Suprapubic skin (tissue), 3 donors: ENCODE measurements at regions not wholly inside any gene's neighbourhood (a gene's known extent, or its start where the extent isn't known, plus 50 kb on each side); places are given as distances from the start of the nearest gene placed in this dataset.

ENCODE experiments used
- EP300 ChIP-seq: sonication (generic); formaldehyde crosslinking; IDR thresholded peaks from one replicate; pipeline ENCODE4 v1.6.1; 2017; ENCODE audit warnings: antibody characterized with exemption
- POLR2A ChIP-seq, 2 donors: fragments of 450-650 bp; IDR thresholded peaks; one replicate each; pipeline ENCODE4 v1.6.1; 2017; ENCODE audit warnings: antibody characterized with exemption in 2 of 2, mild to moderate bottlenecking in 2 of 2, moderate library complexity in 2 of 2
- TF ChIP-seq, protein P1 (sequence below), 2 donors: fragments of 200-600 bp in 1 of 2; fragments of 450-650 bp in 1 of 2; sonication (generic) in 1 of 2; IDR thresholded peaks; one replicate each; pipeline ENCODE4 v1.5.1; 2016 to 2019; ENCODE audit warnings: antibody characterized with exemption in 2 of 2, mild to moderate bottlenecking in 1 of 2, moderate library complexity in 1 of 2

- TF ChIP-seq, protein P1, sequence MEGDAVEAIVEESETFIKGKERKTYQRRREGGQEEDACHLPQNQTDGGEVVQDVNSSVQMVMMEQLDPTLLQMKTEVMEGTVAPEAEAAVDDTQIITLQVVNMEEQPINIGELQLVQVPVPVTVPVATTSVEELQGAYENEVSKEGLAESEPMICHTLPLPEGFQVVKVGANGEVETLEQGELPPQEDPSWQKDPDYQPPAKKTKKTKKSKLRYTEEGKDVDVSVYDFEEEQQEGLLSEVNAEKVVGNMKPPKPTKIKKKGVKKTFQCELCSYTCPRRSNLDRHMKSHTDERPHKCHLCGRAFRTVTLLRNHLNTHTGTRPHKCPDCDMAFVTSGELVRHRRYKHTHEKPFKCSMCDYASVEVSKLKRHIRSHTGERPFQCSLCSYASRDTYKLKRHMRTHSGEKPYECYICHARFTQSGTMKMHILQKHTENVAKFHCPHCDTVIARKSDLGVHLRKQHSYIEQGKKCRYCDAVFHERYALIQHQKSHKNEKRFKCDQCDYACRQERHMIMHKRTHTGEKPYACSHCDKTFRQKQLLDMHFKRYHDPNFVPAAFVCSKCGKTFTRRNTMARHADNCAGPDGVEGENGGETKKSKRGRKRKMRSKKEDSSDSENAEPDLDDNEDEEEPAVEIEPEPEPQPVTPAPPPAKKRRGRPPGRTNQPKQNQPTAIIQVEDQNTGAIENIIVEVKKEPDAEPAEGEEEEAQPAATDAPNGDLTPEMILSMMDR (IDR thresholded peaks at IDR 0.05) = no peak
- TF ChIP-seq EP300 = no peak
- no peak for TF ChIP-seq POLR2A (IDR thresholded peaks at IDR 0.05)
These were observed 63.9 kb downstream of the CRPPA start for GRCh38 chr7:16357474-16357873.
